A673 (cell line): ENCODE measurements at regions not wholly inside any gene's neighbourhood (a gene's known extent, or its start where the extent isn't known, plus 50 kb on each side); places are given as distances from the start of the nearest gene placed in this dataset.

Source experiments
- BruUV-seq: library from RNA; stranded (reverse); fragments of 400-500 nt; replicated peaks from 2 replicates; lab custom pipeline; 2021; lab: Mats Ljungman, UMichigan
- CTCF ChIA-PET: fragments of 300-600 bp; sonication (Branson Sonifier 250); formaldehyde crosslinking; loops from one replicate; lab custom pipeline; 2022; ENCODE audit warnings: antibody characterized with exemption; lab: Charles Lee
- POLR2A ChIA-PET: fragments of 300-600 bp; sonication (Branson Sonifier 250); formaldehyde crosslinking; loops from one replicate; lab custom pipeline; 2022; ENCODE audit warnings: antibody characterized with exemption; ENCODE audit not compliant: low non-redundant PET; lab: Charles Lee
- DNase-seq: peaks from one replicate; pipeline ENCODE4 v3.0.0-alpha.2; 2015; ENCODE audit warnings: low spot score
- H3K27ac ChIP-seq: fragments of 200-600 bp; sonication (generic); 2 replicates; pipeline ENCODE4 v1.5.1; 2016; ENCODE audit warnings: mixed run types, low read depth, mild to moderate bottlenecking, mixed read lengths, antibody characterized with exemption, low read length; ENCODE audit not compliant: poor library complexity, severe bottlenecking
- H3K27me3 ChIP-seq: fragments of 200-600 bp; sonication (generic); replicated peaks from 2 replicates; pipeline ENCODE4 v1.6.1; 2017; ENCODE audit warnings: mixed run types, low read depth, mild to moderate bottlenecking, mixed read lengths, antibody characterized with exemption, low read length; ENCODE audit not compliant: insufficient read depth, poor library complexity
- H3K36me3 ChIP-seq: fragments of 200-600 bp; sonication (generic); 2 replicates; pipeline ENCODE4 v1.6.1; 2016; ENCODE audit warnings: mixed run types, mild to moderate bottlenecking, mixed read lengths, antibody characterized with exemption, low read length; ENCODE audit not compliant: insufficient read depth, poor library complexity, severe bottlenecking
- H3K4me1 ChIP-seq: fragments of 200-600 bp; sonication (generic); 2 replicates; pipeline ENCODE4 v1.6.1; 2017; ENCODE audit warnings: mixed run types, mild to moderate bottlenecking, mixed read lengths, antibody characterized with exemption, low read length; ENCODE audit not compliant: insufficient read depth, poor library complexity, severe bottlenecking
- H3K4me3 ChIP-seq: fragments of 200-600 bp; sonication (generic); 2 replicates; pipeline ENCODE4 v1.5.1; 2016; ENCODE audit warnings: low read depth, mixed run types, mild to moderate bottlenecking, mixed read lengths, low read length; ENCODE audit not compliant: poor library complexity, severe bottlenecking
- H3K9me3 ChIP-seq: fragments of 200-600 bp; sonication (generic); 2 replicates; pipeline ENCODE4 v1.6.1; 2016; ENCODE audit warnings: mixed run types, low read depth, mild to moderate bottlenecking, mixed read lengths, antibody characterized with exemption, low read length; ENCODE audit not compliant: poor library complexity, severe bottlenecking
- EZH2 ChIP-seq: fragments of 200-600 bp; sonication (generic); IDR thresholded peaks from 2 replicates; pipeline ENCODE4 v1.6.1; 2017; ENCODE audit warnings: borderline replicate concordance, low read depth, mild to moderate bottlenecking, mixed read lengths, antibody characterized with exemption, low read length; ENCODE audit not compliant: poor library complexity, severe bottlenecking
- intact Hi-C: fragments of 100-400 bp; cut with micrococcal nuclease; formaldehyde crosslinking; loops from one replicate; pipeline ENCODE4 v1.10.0; 2022; ENCODE audit not compliant: unreplicated experiment
- TF ChIP-seq, protein P1 (sequence below): fragments of 300-800, 200-600 bp; sonication (generic); conservative IDR thresholded peaks from 2 replicates; pipeline ENCODE4 v1.5.1; 2017; ENCODE audit warnings: low read depth, mild to moderate bottlenecking, antibody characterized with exemption, low read length, moderate library complexity, mixed read lengths

DNA sequence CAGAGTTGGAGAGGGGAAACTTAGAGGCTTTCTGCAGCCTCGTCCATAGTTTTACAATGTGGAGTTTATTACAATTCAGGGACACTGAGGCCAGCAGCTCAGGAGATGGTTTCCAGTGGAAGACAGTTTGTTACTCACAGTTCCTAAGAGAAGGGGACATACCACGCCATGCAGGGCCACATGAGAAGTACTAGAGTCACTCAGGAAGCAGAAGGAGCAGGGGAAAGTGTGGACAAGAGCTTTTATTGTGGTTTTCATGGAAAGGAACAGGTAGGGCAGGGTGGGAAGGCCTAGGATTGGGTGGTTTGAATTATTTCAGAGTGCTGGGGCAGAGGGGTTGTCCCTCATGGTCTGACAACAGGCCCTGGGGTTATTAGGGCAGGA, 292.1 kb upstream of the IGFBP3 start:
- DNase-seq = no peak
- POLR2A ChIA-PET = no interaction called here
- BruUV-seq = no TSS peak
- CTCF ChIA-PET = no interaction called here
- no peak overlapping the region for H3K27ac ChIP-seq
- no peaks in the 10 kb centered on the region for H3K36me3 ChIP-seq
- intact Hi-C loops = no loop called here
- no peaks in the 10 kb centered on the region for H3K27me3 ChIP-seq
- no peaks in the 10 kb centered on the region for H3K9me3 ChIP-seq
- no peak overlapping the region for H3K4me3 ChIP-seq
- TF ChIP-seq, protein P1, sequence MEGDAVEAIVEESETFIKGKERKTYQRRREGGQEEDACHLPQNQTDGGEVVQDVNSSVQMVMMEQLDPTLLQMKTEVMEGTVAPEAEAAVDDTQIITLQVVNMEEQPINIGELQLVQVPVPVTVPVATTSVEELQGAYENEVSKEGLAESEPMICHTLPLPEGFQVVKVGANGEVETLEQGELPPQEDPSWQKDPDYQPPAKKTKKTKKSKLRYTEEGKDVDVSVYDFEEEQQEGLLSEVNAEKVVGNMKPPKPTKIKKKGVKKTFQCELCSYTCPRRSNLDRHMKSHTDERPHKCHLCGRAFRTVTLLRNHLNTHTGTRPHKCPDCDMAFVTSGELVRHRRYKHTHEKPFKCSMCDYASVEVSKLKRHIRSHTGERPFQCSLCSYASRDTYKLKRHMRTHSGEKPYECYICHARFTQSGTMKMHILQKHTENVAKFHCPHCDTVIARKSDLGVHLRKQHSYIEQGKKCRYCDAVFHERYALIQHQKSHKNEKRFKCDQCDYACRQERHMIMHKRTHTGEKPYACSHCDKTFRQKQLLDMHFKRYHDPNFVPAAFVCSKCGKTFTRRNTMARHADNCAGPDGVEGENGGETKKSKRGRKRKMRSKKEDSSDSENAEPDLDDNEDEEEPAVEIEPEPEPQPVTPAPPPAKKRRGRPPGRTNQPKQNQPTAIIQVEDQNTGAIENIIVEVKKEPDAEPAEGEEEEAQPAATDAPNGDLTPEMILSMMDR = no peak
- no peak for TF ChIP-seq EZH2
- no peaks in the 10 kb centered on the region for H3K4me1 ChIP-seq

DNA sequence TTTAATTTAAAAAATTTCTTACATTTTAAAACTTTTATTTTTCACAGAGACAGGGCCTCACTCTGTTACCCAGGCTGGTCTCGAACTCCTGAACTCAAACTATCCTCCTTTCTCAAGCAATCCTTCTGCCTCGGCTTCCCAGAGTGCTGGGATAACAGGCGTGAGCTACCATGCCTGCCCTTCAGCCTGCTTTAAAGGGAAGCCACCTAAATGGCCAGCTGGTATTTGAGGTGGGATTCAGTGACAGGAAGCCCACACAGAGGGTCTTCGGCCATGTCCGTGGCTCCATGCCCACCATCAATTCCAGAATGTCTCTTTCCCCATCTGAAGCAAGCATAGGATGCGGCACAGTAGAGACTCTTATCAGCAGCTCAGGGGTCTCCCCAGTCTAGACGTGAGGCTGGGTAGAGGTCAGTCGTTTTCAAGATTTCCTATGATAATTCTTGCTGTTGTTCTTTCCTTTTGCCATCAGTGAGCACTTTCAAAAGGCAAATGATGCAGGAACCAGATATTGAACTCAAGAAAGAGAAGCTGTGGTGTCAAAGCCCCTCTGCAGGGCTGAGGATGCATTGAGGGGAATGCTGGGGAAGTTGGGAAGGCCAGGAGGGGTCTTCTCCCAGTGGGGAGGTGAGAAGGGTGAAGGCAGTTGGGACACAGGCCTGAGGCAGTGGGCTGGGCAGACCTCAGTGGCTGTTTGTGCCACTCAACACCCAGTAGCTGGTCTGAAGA, 291.5 kb upstream of the IGFBP3 start:
- no peaks in the 10 kb centered on the region for H3K9me3 ChIP-seq
- H3K4me3 ChIP-seq = no peak overlapping the region
- no peak for DNase-seq
- no TSS peak for BruUV-seq
- CTCF ChIA-PET = no interaction called here
- intact Hi-C loops = no loop called here
- H3K36me3 ChIP-seq = no peaks in the 10 kb centered on the region
- TF ChIP-seq EZH2 = no peak
- TF ChIP-seq, protein P1 = no peak
- POLR2A ChIA-PET = no interaction called here
- H3K4me1 ChIP-seq = no peaks in the 10 kb centered on the region
- H3K27me3 ChIP-seq = no peaks in the 10 kb centered on the region
- no peak overlapping the region for H3K27ac ChIP-seq

DNA sequence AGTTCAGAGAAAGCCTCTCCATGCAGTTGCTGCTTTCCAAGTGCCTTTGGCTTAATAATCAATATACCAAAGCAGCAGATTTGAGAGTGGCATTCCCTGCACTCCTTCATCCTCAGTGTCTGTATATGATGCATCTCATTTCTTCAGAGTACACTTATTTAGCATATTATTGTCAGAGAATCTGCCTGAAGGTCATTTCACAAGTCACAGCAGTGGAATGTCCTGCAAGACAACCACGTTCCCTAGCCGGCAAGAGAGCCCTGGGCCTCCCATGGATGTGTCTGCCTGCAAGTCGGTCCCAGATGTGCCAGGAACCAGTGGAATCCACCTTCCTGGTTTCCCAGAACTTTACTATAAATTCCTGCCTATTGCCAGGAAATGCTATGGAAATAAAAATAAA, 289.4 kb upstream of the IGFBP3 start:
- ChIA-PET CTCF (no interaction called here), POLR2A (no interaction called here)
- Histone ChIP-seq H3K9me3 (no peaks in the 10 kb centered on the region), H3K4me1 (no peaks in the 10 kb centered on the region), H3K4me3 (no peak overlapping the region), H3K27ac (no peak overlapping the region), H3K36me3 (no peaks in the 10 kb centered on the region), H3K27me3 (no peaks in the 10 kb centered on the region)
- no peak for DNase-seq
- no TSS peak for BruUV-seq
- TF ChIP-seq EZH2 = no peak
- TF ChIP-seq, protein P1 = no peak
- intact Hi-C loops = no loop called here
